ENCODE measurements at regions not wholly inside any gene's neighbourhood (a gene's known extent, or its start where the extent isn't known, plus 50 kb on each side); places are given as distances from the start of the nearest gene placed in this dataset.

DNA sequence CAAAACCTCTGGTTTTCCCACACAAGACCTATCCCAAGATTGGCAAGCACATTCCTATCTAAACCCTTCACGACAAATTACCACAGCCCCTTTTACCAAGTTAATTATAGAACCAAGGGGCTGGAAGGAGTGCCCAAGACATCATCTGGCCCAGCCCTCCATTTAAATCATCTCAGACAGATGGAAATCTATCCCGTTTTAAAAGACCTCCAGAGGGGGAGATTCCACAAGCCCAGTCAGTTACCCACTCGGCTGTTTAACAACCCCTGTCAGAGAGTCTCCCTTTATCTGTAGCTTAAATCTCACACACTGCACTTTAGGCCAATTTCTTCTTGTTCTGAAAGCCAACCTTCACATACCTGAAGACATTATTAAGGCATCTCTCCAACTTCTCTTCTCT, 179.1 kb upstream of the MEIS1 start:
- Histone ChIP-seq H3K4me1 (ENCODE audit: control insufficient read depth, insufficient read depth, low read length) (no peaks in the 10 kb centered on the region), H3K36me3 (ENCODE audit: control insufficient read depth in 2 of 2, insufficient read depth in 1 of 2, low read length in 2 of 2) (no peaks in the 10 kb centered on the region), H3K27ac (ENCODE audit: extremely low read depth, low read depth, low read length) (no peak overlapping the region), H3K9me3 (ENCODE audit: control insufficient read depth, insufficient read depth, low read depth, low read length) (no peaks in the 10 kb centered on the region), H3K4me3 (ENCODE audit: low read depth, low read length) (no peak overlapping the region)
- CTCF ChIA-PET = no interaction called here
- TF ChIP-seq ZNF776 (tag by site-specific recombination; IDR thresholded peaks at IDR 0.05; ENCODE audit: borderline replicate concordance) (no peak), ZBTB1 (tag by site-specific recombination; IDR thresholded peaks at IDR 0.05) (no peak), ZNF133 (tag by site-specific recombination; IDR thresholded peaks at IDR 0.05) (no peak), ZNF530 (tag by site-specific recombination; IDR thresholded peaks at IDR 0.05; ENCODE audit: low read depth) (no peak), ZNF837 (tag by site-specific recombination; IDR thresholded peaks at IDR 0.05) (no peak), ZNF416 (tag by site-specific recombination; IDR thresholded peaks at IDR 0.05) (no peak), ZNF175 (tag by site-specific recombination; IDR thresholded peaks at IDR 0.05) (no peak), ZNF560 (tag by site-specific recombination; IDR thresholded peaks at IDR 0.05; ENCODE audit: borderline replicate concordance) (no peak), ZSCAN23 (tag by site-specific recombination; IDR thresholded peaks at IDR 0.05) (no peak), ZNF335 (tag by site-specific recombination; conservative IDR thresholded peaks at IDR 0.05) (no peak), FEZF1 (tag by site-specific recombination; IDR thresholded peaks at IDR 0.05) (no peak), ZNF280C (tag by site-specific recombination; IDR thresholded peaks at IDR 0.05) (no peak), ZNF707 (tag by site-specific recombination; IDR thresholded peaks at IDR 0.05) (no peak), ZNF174 (tag by site-specific recombination; IDR thresholded peaks at IDR 0.05) (no peak), ZNF692 (tag by site-specific recombination; IDR thresholded peaks at IDR 0.05) (no peak), ZNF354C (tag by site-specific recombination; IDR thresholded peaks at IDR 0.05; ENCODE audit: borderline replicate concordance, low read depth) (no peak), ZNF324 (tag by site-specific recombination; IDR thresholded peaks at IDR 0.05) (no peak)
- TF ChIP-seq, protein P1, sequence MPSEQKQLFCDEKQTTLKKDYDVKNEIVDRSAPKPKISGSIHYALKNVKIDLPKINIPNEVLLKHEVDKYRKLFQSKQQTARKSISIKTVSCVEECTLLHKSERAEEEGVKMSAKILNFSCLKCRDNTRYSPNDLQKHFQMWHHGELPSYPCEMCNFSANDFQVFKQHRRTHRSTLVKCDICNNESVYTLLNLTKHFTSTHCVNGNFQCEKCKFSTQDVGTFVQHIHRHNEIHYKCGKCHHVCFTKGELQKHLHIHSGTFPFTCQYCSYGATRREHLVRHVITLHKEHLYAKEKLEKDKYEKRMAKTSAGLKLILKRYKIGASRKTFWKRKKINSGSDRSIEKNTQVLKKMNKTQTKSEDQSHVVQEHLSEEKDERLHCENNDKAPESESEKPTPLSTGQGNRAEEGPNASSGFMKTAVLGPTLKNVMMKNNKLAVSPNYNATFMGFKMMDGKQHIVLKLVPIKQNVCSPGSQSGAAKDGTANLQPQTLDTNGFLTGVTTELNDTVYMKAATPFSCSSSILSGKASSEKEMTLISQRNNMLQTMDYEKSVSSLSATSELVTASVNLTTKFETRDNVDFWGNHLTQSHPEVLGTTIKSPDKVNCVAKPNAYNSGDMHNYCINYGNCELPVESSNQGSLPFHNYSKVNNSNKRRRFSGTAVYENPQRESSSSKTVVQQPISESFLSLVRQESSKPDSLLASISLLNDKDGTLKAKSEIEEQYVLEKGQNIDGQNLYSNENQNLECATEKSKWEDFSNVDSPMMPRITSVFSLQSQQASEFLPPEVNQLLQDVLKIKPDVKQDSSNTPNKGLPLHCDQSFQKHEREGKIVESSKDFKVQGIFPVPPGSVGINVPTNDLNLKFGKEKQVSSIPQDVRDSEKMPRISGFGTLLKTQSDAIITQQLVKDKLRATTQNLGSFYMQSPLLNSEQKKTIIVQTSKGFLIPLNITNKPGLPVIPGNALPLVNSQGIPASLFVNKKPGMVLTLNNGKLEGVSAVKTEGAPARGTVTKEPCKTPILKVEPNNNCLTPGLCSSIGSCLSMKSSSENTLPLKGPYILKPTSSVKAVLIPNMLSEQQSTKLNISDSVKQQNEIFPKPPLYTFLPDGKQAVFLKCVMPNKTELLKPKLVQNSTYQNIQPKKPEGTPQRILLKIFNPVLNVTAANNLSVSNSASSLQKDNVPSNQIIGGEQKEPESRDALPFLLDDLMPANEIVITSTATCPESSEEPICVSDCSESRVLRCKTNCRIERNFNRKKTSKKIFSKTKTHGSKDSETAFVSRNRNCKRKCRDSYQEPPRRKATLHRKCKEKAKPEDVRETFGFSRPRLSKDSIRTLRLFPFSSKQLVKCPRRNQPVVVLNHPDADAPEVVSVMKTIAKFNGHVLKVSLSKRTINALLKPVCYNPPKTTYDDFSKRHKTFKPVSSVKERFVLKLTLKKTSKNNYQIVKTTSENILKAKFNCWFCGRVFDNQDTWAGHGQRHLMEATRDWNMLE (tag by site-specific recombination; conservative IDR thresholded peaks at IDR 0.05; ENCODE audit: low read depth) = no peak
- POLR2A ChIA-PET = no interaction called here

GRCh38 chr2:66255136-66255535, 179.8 kb upstream of the MEIS1 start:
- ChIA-PET CTCF (no interaction called here), POLR2A (no interaction called here)
- Histone ChIP-seq H3K9me3 (ENCODE audit: control insufficient read depth, insufficient read depth, low read depth, low read length) (no peaks in the 10 kb centered on the region), H3K4me3 (ENCODE audit: low read depth, low read length) (no peak overlapping the region), H3K36me3 (ENCODE audit: control insufficient read depth in 2 of 2, insufficient read depth in 1 of 2, low read length in 2 of 2) (no peaks in the 10 kb centered on the region), H3K4me1 (ENCODE audit: control insufficient read depth, insufficient read depth, low read length) (no peaks in the 10 kb centered on the region), H3K27ac (ENCODE audit: extremely low read depth, low read depth, low read length) (no peak overlapping the region)
- no peak for TF ChIP-seq ZNF623 (tag by site-specific recombination; IDR thresholded peaks at IDR 0.05)
- TF ChIP-seq GLI4 (tag by site-specific recombination; IDR thresholded peaks at IDR 0.05) = no peak
- no peak for TF ChIP-seq REPIN1 (tag by site-specific recombination; IDR thresholded peaks at IDR 0.05; ENCODE audit: low read depth)
- TF ChIP-seq ZNF510 (tag by site-specific recombination; IDR thresholded peaks at IDR 0.05; ENCODE audit: insufficient replicate concordance) = no peak
- TF ChIP-seq ZSCAN16 (tag by site-specific recombination; IDR thresholded peaks at IDR 0.05) = no peak
- TF ChIP-seq WT1 (tag by site-specific recombination; IDR thresholded peaks at IDR 0.05) = no peak
- no peak for TF ChIP-seq ZNF398 (tag by site-specific recombination; IDR thresholded peaks at IDR 0.05)
- TF ChIP-seq ZNF600 (tag by site-specific recombination; IDR thresholded peaks at IDR 0.05) = no peak
- TF ChIP-seq ZNF837 (tag by site-specific recombination; IDR thresholded peaks at IDR 0.05) = no peak
- TF ChIP-seq ZNF530 (tag by site-specific recombination; IDR thresholded peaks at IDR 0.05; ENCODE audit: low read depth) = no peak
- TF ChIP-seq ZNF274 (IDR thresholded peaks at IDR 0.05; ENCODE audit: low read length) = no peak
- TF ChIP-seq ZNF274 (tag by site-specific recombination; IDR thresholded peaks at IDR 0.05; ENCODE audit: borderline replicate concordance) = no peak
